Left colon (tissue), 2 donors: ENCODE measurements at regions not wholly inside any gene's neighbourhood (a gene's known extent, or its start where the extent isn't known, plus 50 kb on each side); places are given as distances from the start of the nearest gene placed in this dataset.

ENCODE experiments used
- ATAC-seq: fragments of 200-7000 bp; cut with Tn5 transposase; one replicate; pipeline ENCODE4 v1.9.1; 2020; ENCODE audit warnings: mild to moderate bottlenecking, moderate library complexity
- DNase-seq, 2 donors: peaks; one replicate each; pipeline ENCODE4 v3.0.0-alpha.2; 2020
- intact Hi-C, 2 donors: fragments of 100-400 bp; cut with DNase I in 1 of 2; cut with micrococcal nuclease in 1 of 2; formaldehyde crosslinking; loops; one replicate each; pipeline versions ENCODE4 v1.11.2 to v1.14.0; 2022; cut with DNase I, micrococcal nuclease
- donor health status: DM: no; HTN: no; CAD: no.
- donor health status: DM: yes; HTN: yes; CAD: no.

GRCh38 chr18:77906103-77906892 lies 656.6 kb downstream of the GALR1 start:
- no peak for ATAC-seq
- intact Hi-C loops, result no loop called here
- DNase-seq, result no peak

- intact Hi-C loops, result no loop called here
- DNase-seq (no peak), ATAC-seq (no peak)
These were observed 660.7 kb downstream of the GALR1 start for GRCh38 chr18:77910347-77910746.

DNA sequence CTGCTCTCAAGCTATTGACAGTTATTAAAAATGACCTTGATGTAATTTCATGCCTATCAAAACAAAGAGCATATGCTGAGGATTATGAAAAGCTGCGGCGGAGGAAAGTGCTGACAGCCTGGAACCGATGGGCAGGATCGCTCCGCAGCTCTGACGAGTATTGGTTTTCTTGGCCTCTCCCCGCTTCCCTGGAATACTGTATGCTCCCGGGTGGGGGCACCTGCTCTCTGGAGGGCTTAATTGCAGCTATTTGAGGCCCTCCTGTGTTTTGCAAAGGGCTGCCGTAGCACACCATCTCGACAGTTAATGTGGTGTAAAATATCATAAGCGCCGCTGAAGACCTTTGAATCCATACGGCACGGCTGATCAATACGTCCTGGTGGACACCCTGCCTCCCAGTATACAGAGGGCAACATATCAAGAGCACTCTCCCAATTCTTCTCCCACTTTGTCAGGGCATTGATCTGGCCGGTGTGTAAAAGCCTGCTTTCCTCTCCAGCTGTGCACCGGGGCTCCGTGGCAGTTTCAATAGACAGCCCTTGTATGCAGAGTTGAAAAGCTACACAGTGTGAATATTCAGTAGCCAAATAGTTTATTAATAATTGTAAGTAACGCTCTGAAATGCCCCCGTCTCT lies 662.4 kb downstream of the GALR1 start:
- no peak for DNase-seq
- no peak for ATAC-seq
- intact Hi-C loops, result no loop called here

- ATAC-seq (no peak), DNase-seq (no peak)
These were observed 669.1 kb downstream of the GALR1 start for GRCh38 chr18:77918730-77919129.

DNA sequence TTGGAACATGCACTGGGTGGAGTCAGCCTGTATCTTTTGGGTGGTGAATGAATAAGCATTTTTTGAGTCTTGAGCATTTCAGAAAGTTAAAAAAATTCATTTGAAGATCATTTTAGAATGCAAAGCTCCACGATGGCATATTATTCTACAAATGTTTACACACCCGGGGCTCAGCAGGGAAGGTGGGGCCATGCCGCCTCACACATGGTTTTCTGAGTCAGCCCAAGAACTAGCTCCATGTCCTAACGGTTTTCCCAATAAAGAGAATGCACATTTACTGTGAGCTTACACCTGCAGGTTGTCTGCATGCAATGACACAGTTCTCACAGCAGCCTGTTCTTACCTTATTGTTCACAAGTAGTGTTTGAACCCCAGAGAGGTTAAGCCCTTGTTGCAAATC lies 670.3 kb downstream of the GALR1 start:
- ATAC-seq (no peak), DNase-seq (no peak)
- intact Hi-C loops, result loop anchor here in 1 of 2 donors (10.0 kb wide), 1 partner anchor 65 kb away; no protein-coding TSS in a partner anchor

More at GRCh38 chr18:77918730-77919129, 669.1 kb downstream of the GALR1 start:
- intact Hi-C loops, result no loop called here

- DNase-seq, result no peak
- intact Hi-C loops, result no loop called here
- no peak for ATAC-seq
These were observed 685.7 kb downstream of the GALR1 start for GRCh38 chr18:77935342-77935741.

DNA sequence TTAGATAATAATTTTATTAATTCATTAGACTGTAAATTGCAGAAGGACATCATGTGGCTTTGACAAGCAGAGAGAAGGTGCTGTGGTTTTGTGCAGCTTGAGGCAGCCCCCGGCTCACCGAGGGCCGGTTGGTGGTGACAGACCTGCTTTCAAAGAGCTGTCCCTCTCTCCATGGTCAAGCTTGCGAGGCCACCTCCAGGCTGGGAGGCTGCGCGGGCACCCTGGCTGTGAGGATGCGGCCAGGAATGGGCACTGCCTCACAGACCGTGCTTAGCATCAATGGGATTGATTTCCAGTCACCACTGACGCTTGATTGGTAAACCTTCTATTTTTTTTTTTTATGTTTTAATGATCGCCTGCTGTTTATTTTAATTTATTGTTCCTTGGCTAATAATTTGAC lies 690.9 kb downstream of the GALR1 start:
- DNase-seq (no peak), ATAC-seq (no peak)
- intact Hi-C loops, result no loop called here

DNA sequence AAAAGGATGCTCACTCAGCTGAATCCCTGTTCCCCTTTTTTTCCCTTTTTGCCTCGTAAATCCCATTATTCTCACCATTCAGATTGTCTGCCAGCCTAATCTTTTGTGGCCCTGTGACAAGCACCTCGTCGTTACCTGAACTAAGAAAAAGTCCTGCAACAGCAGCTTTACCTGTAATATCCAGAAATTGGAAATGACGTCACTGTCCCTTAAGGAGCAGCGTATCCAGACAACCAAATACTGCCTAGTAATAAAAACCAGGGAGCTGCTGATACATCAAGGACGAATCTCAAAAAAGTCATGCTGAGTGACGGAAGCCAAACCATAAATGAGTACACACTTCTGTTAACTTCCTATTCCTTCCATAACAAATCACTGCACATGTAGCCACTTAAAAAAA lies 694.9 kb downstream of the GALR1 start:
- ATAC-seq (no peak), DNase-seq (no peak)
- intact Hi-C loops, result no loop called here

DNA sequence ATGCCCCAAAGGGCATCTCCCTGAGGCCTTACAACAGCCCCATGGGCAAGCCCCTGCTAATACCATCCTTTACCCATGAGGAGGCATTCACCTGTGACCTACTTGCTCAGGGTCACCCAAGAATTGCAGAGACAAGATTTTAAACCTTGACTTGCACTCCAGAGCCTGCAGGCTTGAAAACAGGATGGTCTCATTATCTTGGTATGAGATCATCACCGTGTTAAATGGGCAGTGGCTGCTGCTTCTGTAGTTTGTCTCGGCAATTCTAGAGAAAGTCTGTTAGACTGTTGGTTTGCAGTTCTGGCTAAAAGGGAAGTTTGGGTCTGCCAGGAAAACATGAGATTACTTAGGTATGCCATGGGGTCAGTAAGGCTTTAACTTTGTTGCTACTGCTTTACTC lies 698.9 kb downstream of the GALR1 start:
- ATAC-seq (no peak), DNase-seq (no peak)
- intact Hi-C loops, result no loop called here

- DNase-seq (no peak), ATAC-seq (no peak)
These were observed 699.8 kb downstream of the GALR1 start for GRCh38 chr18:77949355-77949973.

DNA sequence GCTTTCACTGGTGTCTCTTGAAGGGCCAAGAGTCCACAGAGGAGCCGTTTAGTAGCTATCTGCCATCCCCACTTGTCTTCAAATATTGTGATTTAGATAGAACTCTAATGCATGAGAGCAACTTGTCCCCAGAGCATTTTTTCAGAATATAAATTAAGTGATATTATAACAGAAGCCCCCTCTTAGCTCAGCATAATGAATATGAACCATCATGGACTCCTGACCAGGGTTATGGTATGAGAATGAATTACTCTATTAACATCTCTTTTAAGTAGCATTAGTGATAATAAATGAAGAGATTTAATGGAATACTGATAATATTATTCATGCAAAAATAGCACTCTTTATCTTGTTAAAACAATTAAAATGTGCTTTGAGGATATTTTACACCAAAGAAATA lies 709.6 kb downstream of the GALR1 start:
- intact Hi-C loops, result no loop called here
- ATAC-seq (no peak), DNase-seq (no peak)

More at GRCh38 chr18:77949355-77949973, 699.8 kb downstream of the GALR1 start:
- intact Hi-C loops, result no loop called here

DNA sequence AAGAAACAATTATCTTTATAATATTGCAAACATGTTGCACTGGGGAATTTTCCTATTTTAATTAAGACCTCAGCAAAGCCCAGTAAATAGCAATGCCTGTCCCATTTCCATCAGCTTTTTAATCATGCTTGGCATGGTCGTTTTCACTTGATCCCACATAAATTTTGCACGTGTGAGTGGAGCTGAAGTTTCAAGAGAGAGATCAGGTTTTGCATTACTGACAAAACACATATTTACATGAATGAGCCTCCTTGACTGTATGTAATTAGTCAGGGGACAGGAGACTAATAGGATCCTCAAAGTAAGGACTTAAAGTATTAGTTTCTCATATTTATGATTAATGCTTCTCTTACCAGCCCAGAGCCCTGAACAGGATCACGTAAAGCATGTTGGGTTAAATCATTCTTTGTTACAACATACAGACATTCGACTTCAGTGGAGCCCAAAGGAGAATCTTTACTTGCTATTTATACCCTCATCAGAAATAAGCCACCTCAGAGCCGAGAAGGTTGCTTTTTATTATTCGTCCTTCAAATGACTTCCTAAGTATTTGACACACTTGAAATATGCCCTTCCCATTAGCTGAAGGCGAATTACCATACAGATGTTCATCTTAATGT lies 711.3 kb downstream of the GALR1 start:
- no peak for ATAC-seq
- no peak for DNase-seq
- intact Hi-C loops, result no loop called here

GRCh38 chr18:77967071-77967470 lies 717.4 kb downstream of the GALR1 start:
- no peak for DNase-seq
- no peak for ATAC-seq
- intact Hi-C loops, result no loop called here

GRCh38 chr18:77967791-77968190 lies 718.1 kb downstream of the GALR1 start:
- intact Hi-C loops, result no loop called here
- DNase-seq (no peak), ATAC-seq (no peak)

DNA sequence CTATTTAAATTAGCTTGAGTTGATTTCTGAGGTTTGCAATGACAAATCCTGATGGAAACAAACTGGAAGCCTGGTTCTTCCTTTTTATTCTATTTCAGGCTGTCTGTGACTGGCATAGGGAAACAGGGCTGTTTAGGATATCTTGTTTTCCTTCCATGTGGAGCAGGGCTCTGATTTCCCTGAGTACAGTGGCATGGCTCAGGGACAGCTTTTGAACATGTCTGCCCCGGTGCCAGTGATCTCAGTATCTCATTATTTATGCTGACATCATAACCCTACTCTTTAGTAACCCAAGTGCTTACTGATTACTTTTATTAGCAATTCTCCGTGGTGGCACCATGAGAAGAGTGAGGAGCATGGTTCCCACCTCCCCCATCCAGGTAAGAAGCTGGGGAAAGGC lies 720.3 kb downstream of the GALR1 start:
- DNase-seq, result no peak
- intact Hi-C loops, result no loop called here
- no peak for ATAC-seq

DNA sequence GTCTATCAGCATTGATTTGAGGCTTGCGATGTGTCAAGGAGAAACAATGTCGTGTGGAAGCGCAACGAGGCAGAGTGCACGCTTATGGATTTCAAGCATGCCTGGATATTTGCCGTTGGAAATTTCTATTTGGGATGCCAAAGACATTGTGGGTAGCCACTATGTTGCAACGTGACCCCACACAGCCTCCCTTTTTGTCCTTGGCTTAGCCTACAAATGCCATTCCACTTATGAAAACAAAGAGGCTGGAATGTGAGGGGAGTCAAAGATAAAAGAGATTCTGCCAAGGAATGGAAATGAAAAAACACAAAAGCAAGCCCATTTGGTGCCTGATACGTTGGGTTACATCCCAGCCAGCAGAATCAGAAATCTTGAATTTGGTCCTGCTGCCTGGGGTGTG lies 721.2 kb downstream of the GALR1 start:
- DNase-seq, result no peak
- intact Hi-C loops, result no loop called here
- ATAC-seq, result no peak

DNA sequence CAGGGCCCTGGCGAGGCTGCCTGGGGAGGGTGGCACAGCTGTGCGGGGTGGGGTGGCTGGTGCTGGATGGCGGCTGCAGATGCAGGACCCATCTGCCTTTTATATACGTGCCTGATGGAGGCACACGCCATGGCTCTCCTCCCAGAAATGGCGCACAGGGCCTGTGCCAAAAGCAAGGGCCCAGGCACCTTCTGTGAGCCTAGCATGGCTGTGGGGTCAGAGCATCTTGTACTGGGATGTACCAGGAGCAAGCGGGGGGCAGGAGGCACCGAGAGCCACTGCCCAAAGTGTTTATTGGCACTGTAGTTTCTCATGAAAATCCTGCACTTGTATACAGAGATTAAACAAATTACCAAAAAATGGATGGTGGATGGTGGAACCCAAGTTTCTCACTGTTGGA lies 724.1 kb downstream of the GALR1 start:
- DNase-seq, result no peak
- intact Hi-C loops, result no loop called here
- no peak for ATAC-seq

GRCh38 chr18:77974329-77974728 lies 724.7 kb downstream of the GALR1 start:
- intact Hi-C loops, result no loop called here
- ATAC-seq (no peak), DNase-seq (no peak)

DNA sequence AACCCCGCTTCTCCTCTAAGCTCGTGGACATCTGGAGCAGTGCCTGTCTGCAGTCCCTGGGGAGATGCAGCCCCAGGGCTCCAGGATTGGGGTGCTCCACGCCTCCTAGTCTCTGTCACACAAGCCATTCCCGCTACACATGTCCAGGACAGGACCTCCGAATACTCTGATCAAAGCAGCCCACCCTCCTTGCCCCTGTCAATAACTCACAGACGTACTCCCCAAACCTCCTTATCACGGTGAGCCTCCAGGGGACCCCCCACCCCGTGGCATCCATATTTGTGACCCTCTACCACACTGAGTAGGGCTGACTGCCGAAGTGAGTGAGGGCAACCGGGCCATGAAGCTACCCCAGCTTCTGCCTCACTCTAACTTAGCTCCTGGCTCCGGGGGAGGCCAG lies 727.7 kb downstream of the GALR1 start:
- no peak for DNase-seq
- no peak for ATAC-seq
- intact Hi-C loops, result no loop called here

GRCh38 chr18:77980275-77980674 lies 730.6 kb downstream of the GALR1 start:
- DNase-seq (no peak), ATAC-seq (no peak)
- intact Hi-C loops, result loop anchor here in 1 of 2 donors (10.0 kb wide), 1 partner anchor 55 kb away; no protein-coding TSS in a partner anchor
